HG02678 (cell line): ENCODE measurements at regions not wholly inside any gene's neighbourhood (a gene's known extent, or its start where the extent isn't known, plus 50 kb on each side); places are given as distances from the start of the nearest gene placed in this dataset.

Experiments
- ATAC-seq: cut with Tn5 transposase; IDR thresholded peaks from one replicate; pipeline ENCODE4 v1.9.1; 2021; ENCODE audit warnings: mild to moderate bottlenecking, moderate library complexity; ENCODE audit not compliant: unreplicated experiment

GRCh38 chr15:35596285-35596684, 50.3 kb upstream of the DPH6 start:
- ATAC-seq, result no peak

GRCh38 chr15:35602836-35603235, 56.9 kb upstream of the DPH6 start:
- peak; percentile 29 for ATAC-seq

- ATAC-seq, result peak; percentile 86
Observed at GRCh38 chr15:35603301-35603700, 57.3 kb upstream of the DPH6 start.

GRCh38 chr15:35603856-35604255, 57.9 kb upstream of the DPH6 start:
- ATAC-seq, result no peak

GRCh38 chr15:35605764-35606449, 59.9 kb upstream of the DPH6 start:
- ATAC-seq, result no peak

GRCh38 chr15:35606450-35606779, 60.5 kb upstream of the DPH6 start:
- no peak for ATAC-seq

- ATAC-seq, result no peak
Observed at GRCh38 chr15:35616498-35617271, 70.7 kb upstream of the DPH6 start.

- no peak for ATAC-seq
Observed at GRCh38 chr15:35618260-35619188, 72.6 kb upstream of the DPH6 start.

GRCh38 chr15:35622641-35623340, 76.8 kb upstream of the DPH6 start:
- no peak for ATAC-seq

GRCh38 chr15:35624881-35625280, 78.9 kb upstream of the DPH6 start:
- ATAC-seq, result no peak

- ATAC-seq, result no peak
Observed at GRCh38 chr15:35626571-35627318, 80.8 kb upstream of the DPH6 start.

- ATAC-seq, result no peak
Observed at GRCh38 chr15:35627696-35628095, 81.7 kb upstream of the DPH6 start.

- no peak for ATAC-seq
Observed at GRCh38 chr15:35629766-35630165, 83.8 kb upstream of the DPH6 start.

- ATAC-seq, result no peak
Observed at GRCh38 chr15:35630532-35630931, 84.6 kb upstream of the DPH6 start.

- no peak for ATAC-seq
Observed at GRCh38 chr15:35630985-35631384, 85.0 kb upstream of the DPH6 start.

- no peak for ATAC-seq
Observed at GRCh38 chr15:35633677-35634076, 87.7 kb upstream of the DPH6 start.

- ATAC-seq, result no peak
Observed at GRCh38 chr15:35646790-35647189, 100.8 kb upstream of the DPH6 start.

- no peak for ATAC-seq
Observed at GRCh38 chr15:35647303-35647702, 101.3 kb upstream of the DPH6 start.

- no peak for ATAC-seq
Observed at GRCh38 chr15:35648941-35649340, 103.0 kb upstream of the DPH6 start.

GRCh38 chr15:35649575-35649974, 103.6 kb upstream of the DPH6 start:
- ATAC-seq, result no peak
